AG09319 (cell line): ENCODE measurements at regions not wholly inside any gene's neighbourhood (a gene's known extent, or its start where the extent isn't known, plus 50 kb on each side); places are given as distances from the start of the nearest gene placed in this dataset.

Experiments
- DNase-seq: peaks from one replicate; pipeline ENCODE4 v3.0.0-alpha.2; 2010; ENCODE audit warnings: low read depth; ENCODE audit errors: extremely low read depth
- TF ChIP-seq, protein P1 (sequence below): IDR thresholded peaks from 2 replicates; pipeline ENCODE4 v1.5.1; 2011; ENCODE audit warnings: low read depth, mild to moderate bottlenecking, inconsistent platforms, low read length, moderate library complexity

DNA sequence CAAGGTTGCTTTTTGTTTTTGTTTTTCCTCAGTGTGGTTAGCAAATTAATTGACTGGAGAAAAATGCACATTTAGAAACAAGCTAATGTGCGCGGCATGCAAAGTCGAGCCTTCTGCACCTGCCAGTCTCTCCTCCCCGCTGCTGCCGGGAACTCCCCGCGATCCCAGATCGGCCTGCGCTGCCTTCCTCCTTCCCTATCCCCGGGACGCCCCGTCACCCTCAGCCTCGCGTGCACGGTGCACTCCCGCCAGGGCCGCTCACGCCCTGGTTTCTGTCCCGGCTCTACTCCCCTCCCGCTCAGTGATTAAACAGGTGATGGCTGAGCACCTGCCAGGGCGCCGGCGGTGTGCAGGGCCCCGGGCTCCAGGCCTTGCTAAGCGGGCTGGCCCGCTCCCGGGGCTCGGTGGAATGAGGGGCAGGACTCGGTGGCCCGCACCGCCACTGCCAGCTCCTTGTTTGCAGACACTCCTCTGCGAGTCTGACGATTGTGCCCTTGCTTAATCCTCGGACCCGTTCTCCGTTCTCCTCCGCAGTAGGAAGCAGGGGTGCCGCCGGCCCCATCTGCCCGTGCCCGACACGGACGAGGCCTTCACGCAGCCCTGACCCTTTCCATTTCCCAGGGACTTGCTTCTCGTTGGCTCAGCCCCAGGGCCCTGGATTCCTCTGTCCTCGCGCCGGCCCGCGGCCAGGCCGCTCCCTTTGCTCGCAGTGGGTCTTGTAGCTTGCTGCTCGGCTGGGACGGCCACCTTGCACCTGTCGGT lies 143.4 kb downstream of the TRIML1 start:
- DNase-seq: no peak

DNA sequence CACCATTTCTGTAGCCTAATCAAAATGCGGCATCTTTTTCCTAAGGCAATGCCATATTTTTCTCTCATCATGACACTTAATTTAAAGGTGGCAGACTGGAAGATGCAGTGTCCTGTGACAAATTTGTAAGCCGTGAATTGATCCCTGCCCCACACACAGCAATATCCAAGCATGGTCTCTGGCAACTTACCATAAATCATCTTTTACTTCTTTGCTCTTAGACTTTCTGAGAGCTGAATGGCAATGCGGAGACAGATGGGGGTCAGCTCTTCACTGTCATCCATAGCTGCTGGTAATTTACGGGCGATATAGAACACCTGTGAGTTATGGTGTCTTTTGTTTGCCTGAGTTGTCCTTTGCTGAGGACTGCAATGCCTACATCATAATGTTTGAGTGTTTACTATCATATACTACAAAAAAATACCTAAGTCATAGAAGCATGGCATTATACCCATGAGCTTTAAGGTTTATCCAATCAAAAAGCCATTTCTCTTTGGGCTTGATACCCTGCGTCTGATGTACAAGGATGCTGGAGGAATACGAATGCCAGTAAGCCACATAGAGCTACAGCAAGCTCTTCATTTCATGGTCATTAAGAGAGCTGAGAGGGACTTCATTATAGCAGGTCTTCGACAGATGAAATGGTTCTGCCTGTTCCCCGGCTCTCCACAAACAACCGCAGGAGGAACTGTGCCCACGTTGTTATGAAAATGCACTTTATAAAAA lies 148.1 kb downstream of the TRIML1 start:
- DNase-seq: no peak
- TF ChIP-seq, protein P1, sequence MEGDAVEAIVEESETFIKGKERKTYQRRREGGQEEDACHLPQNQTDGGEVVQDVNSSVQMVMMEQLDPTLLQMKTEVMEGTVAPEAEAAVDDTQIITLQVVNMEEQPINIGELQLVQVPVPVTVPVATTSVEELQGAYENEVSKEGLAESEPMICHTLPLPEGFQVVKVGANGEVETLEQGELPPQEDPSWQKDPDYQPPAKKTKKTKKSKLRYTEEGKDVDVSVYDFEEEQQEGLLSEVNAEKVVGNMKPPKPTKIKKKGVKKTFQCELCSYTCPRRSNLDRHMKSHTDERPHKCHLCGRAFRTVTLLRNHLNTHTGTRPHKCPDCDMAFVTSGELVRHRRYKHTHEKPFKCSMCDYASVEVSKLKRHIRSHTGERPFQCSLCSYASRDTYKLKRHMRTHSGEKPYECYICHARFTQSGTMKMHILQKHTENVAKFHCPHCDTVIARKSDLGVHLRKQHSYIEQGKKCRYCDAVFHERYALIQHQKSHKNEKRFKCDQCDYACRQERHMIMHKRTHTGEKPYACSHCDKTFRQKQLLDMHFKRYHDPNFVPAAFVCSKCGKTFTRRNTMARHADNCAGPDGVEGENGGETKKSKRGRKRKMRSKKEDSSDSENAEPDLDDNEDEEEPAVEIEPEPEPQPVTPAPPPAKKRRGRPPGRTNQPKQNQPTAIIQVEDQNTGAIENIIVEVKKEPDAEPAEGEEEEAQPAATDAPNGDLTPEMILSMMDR: no peak

More for the DNA sequence above, 143.4 kb downstream of the TRIML1 start:
- TF ChIP-seq, protein P1: no peak

DNA sequence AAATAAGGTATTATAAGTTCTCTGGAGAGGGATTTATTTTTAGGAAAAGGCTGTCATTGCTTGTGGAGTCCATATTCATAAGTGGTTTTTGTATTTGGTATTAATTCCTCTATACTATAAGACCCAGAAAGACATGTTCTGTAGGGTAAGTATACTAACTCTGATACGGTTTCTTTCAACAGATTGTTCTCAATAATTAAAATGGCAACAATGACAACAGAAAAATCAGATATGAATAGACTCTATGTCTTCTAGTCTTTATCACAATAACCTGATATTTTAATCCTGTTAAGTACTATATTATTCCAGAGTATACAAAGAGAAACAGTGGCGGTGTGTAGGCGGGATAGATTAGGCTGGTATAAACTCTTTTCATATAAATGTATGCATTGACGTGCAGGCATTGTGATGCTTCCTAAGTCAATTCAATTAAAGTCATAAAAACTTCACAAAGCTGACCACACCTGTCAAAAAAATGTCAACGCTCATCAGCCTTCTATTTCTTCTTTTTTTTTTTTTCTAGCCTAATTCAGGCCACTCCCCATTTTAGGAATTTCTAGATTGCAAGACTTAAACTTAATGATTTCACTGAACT lies 150.4 kb downstream of the TRIML1 start:
- no peak for DNase-seq

DNA sequence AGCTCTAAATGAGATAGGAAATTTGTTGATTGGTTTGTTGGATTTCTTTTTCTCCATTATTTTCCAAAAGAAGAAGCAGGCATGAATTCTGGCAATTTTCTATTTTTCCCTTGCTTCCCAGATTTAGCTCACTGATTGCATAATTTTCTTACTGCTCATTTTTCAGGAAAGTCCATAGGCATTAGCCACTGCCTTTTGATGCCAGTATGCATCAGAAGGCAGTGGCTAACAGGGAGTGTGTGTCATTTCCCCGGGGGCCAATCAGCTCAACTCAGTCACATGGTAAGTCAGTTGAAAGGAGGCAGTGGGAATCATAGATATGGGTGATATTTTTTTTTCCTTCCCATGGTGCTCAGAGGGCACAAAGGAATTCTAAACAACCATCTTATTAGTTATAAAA lies 156.7 kb downstream of the TRIML1 start:
- DNase-seq: no peak
- TF ChIP-seq, protein P1: no peak

More for the DNA sequence above, 150.4 kb downstream of the TRIML1 start:
- TF ChIP-seq, protein P1: no peak

DNA sequence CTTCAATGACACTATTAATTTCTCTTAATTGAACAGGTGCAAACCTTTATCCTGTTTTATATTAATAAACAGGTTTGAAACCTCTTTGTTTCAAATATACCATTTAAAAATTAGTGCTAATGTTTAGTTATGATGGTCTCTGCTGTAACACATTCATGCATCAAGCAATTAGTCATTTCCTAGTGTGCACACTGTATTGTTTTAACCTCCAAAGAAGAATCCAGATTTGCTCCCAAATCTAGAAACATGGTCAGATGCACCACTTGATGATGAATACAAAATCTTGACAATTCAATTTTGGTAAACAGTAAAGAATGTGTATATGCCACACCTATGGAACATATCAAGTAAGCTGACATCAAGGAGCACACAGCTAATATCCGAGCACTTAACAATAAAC lies 157.1 kb downstream of the TRIML1 start:
- no peak for DNase-seq
- TF ChIP-seq, protein P1: no peak

DNA sequence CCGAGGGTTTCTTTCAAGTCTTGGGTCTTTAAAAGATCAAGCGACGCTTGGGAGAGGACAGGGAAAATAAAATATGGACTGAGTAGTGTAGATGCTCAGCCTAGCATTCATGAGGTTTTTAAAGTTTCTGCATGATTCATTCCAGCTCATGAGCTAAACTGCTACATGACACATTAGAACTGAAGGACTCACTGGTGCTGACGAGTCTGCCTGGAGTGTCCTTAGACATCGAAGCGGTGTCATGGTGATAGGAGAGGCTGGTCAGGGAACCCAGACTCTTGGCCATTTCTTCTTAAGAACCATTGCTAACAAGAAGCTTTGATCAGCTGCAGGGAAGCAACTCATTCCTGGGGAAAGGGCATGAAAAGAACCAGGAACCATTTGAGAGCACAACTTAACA lies 158.6 kb downstream of the TRIML1 start:
- TF ChIP-seq, protein P1: no peak
- DNase-seq: no peak

DNA sequence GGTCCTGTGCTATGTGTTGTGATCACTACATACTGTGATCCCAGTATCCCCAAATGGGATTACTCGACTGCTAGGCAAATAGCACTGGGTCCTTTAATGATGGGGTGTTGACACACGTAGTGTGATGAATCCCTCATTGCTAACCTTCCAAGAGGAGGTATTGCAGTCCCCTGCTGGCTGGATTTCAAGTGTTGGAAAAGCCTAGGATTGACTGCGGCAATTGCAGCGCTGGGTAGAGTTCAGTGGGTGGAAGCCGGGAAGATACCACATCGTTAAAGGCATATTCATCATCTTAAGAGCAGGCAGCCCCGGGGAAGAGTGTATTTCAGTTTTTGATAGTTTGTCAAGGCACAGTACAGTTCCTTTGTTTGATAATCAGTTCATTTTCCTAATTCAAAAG lies 159.9 kb downstream of the TRIML1 start:
- TF ChIP-seq, protein P1: no peak
- no peak for DNase-seq
